ENCODE measurements at regions not wholly inside any gene's neighbourhood (a gene's known extent, or its start where the extent isn't known, plus 50 kb on each side); places are given as distances from the start of the nearest gene placed in this dataset.

DNA sequence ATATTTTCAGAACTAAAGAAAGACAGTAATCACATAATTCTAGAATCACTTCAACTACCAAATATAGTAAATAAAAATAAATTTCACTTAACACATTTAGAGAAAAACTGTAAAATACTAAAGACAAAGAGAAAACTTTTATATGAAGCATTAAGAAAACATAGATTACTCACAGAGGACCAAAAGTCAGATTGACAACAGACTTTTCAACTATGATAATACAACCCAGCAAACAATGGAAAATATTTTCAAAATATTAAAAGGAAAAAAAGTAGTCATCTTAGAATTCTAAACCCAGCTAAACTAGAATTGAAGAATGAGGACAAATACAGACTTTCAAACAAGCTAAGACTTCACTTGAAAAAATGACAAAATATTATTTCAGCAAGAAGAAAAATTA lies 164.8 kb upstream of the ARID1B start:
- DNase-seq (no peak), ATAC-seq (no peak)
- TF ChIP-seq, protein P1, sequence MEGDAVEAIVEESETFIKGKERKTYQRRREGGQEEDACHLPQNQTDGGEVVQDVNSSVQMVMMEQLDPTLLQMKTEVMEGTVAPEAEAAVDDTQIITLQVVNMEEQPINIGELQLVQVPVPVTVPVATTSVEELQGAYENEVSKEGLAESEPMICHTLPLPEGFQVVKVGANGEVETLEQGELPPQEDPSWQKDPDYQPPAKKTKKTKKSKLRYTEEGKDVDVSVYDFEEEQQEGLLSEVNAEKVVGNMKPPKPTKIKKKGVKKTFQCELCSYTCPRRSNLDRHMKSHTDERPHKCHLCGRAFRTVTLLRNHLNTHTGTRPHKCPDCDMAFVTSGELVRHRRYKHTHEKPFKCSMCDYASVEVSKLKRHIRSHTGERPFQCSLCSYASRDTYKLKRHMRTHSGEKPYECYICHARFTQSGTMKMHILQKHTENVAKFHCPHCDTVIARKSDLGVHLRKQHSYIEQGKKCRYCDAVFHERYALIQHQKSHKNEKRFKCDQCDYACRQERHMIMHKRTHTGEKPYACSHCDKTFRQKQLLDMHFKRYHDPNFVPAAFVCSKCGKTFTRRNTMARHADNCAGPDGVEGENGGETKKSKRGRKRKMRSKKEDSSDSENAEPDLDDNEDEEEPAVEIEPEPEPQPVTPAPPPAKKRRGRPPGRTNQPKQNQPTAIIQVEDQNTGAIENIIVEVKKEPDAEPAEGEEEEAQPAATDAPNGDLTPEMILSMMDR (IDR thresholded peaks at IDR 0.05) = no peak
- no peak for TF ChIP-seq POLR2A (IDR thresholded peaks at IDR 0.05)
- intact Hi-C loops (cut with DNase I) = no loop called here
- H3K4me1 ChIP-seq = peaks cover 5% of the 10 kb centered on the region
- H3K27ac ChIP-seq = no peak overlapping the region
- no peaks in the 10 kb centered on the region for H3K27me3 ChIP-seq
- H3K4me3 ChIP-seq = no peak overlapping the region
- H3K36me3 ChIP-seq (replicated peaks in 1 of 2; ENCODE audit: insufficient read depth in 1 of 2, low read depth in 2 of 2) = no peaks in the 10 kb centered on the region
- H3K9me3 ChIP-seq = peaks cover 0 to 6% (median 0%) of the 10 kb centered on the region in 3 donors

DNA sequence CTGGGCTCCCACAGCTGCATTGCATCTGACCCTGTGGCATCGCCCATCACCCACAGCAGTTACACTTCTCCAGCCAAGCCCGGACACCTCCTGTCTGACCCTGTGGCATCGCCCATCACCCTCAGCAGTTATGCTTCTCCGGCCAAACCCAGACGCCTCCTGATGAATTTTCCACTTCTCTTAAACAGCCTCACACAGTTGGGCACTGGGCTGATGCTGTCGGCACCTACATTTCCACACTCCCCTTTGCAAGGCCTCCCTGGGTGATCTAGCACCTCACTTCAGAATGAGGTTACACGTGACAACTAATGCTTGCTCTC lies 175.2 kb upstream of the ARID1B start:
- Histone ChIP-seq H3K27me3 (no peaks in the 10 kb centered on the region), H3K9me3 (no peaks in the 10 kb centered on the region), H3K4me1 (no peaks in the 10 kb centered on the region), H3K27ac (no peak overlapping the region), H3K4me3 (no peak overlapping the region), H3K36me3 (replicated peaks in 1 of 2; ENCODE audit: insufficient read depth in 1 of 2, low read depth in 2 of 2) (no peaks in the 10 kb centered on the region)
- no peak for DNase-seq
- intact Hi-C loops (cut with DNase I) = no loop called here
- no peak for TF ChIP-seq POLR2A (IDR thresholded peaks at IDR 0.05)
- TF ChIP-seq, protein P1 (IDR thresholded peaks at IDR 0.05) = no peak
- WGBS, 2 donors = 91 to 95% methylated on average over 7 of the region's 7 CpGs
- ATAC-seq = no peak

- H3K36me3 ChIP-seq (replicated peaks in 1 of 2; ENCODE audit: insufficient read depth in 1 of 2, low read depth in 2 of 2) = no peaks in the 10 kb centered on the region
- H3K27me3 ChIP-seq = no peaks in the 10 kb centered on the region
- TF ChIP-seq POLR2A (IDR thresholded peaks at IDR 0.05) = no peak
- TF ChIP-seq, protein P1 (IDR thresholded peaks at IDR 0.05) = no peak
- DNase-seq = no peak
- intact Hi-C loops (cut with DNase I) = no loop called here
- H3K9me3 ChIP-seq = no peaks in the 10 kb centered on the region
- H3K27ac ChIP-seq = no peak overlapping the region
- no peak overlapping the region for H3K4me3 ChIP-seq
- WGBS, 2 donors = 77 to 78% methylated on average over 17 of the region's 17 CpGs
- H3K4me1 ChIP-seq = no peaks in the 10 kb centered on the region
- no peak for ATAC-seq
Measured at GRCh38 chr6:156601152-156602065, 175.8 kb upstream of the ARID1B start.

DNA sequence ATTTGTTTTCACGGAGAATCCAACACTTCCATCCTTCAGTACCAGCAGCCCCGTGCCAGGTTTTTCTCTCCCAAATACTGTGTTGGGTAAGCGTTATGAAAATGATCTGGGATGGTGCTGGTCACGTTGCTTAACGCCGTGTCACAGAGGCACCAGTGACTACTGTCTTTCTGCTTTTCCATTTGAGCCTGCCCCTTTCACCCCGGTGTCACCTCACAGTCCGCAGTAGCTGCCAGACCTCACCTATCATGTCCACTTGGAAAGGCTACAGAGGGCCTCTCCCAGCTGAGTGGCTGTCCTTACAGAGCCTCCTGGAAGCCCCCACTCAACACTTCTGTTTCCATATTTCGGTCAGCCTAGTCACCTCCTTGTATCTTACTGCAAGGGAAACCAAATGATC lies 176.5 kb upstream of the ARID1B start:
- DNase-seq = no peak
- no peak for TF ChIP-seq POLR2A (IDR thresholded peaks at IDR 0.05)
- TF ChIP-seq, protein P1 (IDR thresholded peaks at IDR 0.05) = no peak
- intact Hi-C loops (cut with DNase I) = no loop called here
- no peaks in the 10 kb centered on the region for H3K9me3 ChIP-seq
- H3K27ac ChIP-seq = no peak overlapping the region
- no peaks in the 10 kb centered on the region for H3K4me1 ChIP-seq
- H3K27me3 ChIP-seq = no peaks in the 10 kb centered on the region
- WGBS, 2 donors = 80 to 83% methylated on average over 9 of the region's 9 CpGs
- no peak for ATAC-seq
- no peak overlapping the region for H3K4me3 ChIP-seq
- H3K36me3 ChIP-seq (replicated peaks in 1 of 2; ENCODE audit: insufficient read depth in 1 of 2, low read depth in 2 of 2) = no peaks in the 10 kb centered on the region

Data from body of pancreas (tissue), 4 donors.